ENCODE measurements at regions not wholly inside any gene's neighbourhood (a gene's known extent, or its start where the extent isn't known, plus 50 kb on each side); places are given as distances from the start of the nearest gene placed in this dataset.

GRCh38 chr10:5268743-5269142, 72.1 kb downstream of the AKR1C4 start:
- no peaks in the 10 kb centered on the region for H3K27me3 ChIP-seq (ENCODE audit: control insufficient read depth in 1 of 2, insufficient read depth in 1 of 2, low read length in 2 of 2)
- H2AFZ ChIP-seq (ENCODE audit: low read depth, low read length), result no peak overlapping the region
- no peaks in the 10 kb centered on the region for H3K36me3 ChIP-seq (ENCODE audit: control insufficient read depth in 1 of 2, insufficient read depth in 2 of 2, low read depth in 1 of 2, low read length in 2 of 2)
- no peak overlapping the region for H3K27ac ChIP-seq (ENCODE audit: low read length, poor library complexity, severe bottlenecking)
- no peaks in the 10 kb centered on the region for H3K4me1 ChIP-seq (ENCODE audit: control insufficient read depth, insufficient read depth, low read depth, low read length)
- H3K9me3 ChIP-seq (ENCODE audit: control insufficient read depth, low read length), result peaks cover 25% of the 10 kb centered on the region
- H3K23ac ChIP-seq (ENCODE audit: low read length in 2 of 2), result no peak overlapping the region
- H3K4me2 ChIP-seq (ENCODE audit: low read length, poor library complexity, severe bottlenecking), result no peak overlapping the region
- H2BK15ac ChIP-seq (ENCODE audit: low read depth, poor library complexity, severe bottlenecking), result no peak overlapping the region
- H3K4me3 ChIP-seq (ENCODE audit: insufficient read depth in 1 of 2, low read depth in 1 of 2, low read length in 2 of 2), result no peak overlapping the region
- no peak overlapping the region for H2AK5ac ChIP-seq (ENCODE audit: low read length, severe bottlenecking)
- no peak overlapping the region for H3K9ac ChIP-seq (ENCODE audit: low read length)
- no peak overlapping the region for H3K4ac ChIP-seq (ENCODE audit: low read depth in 1 of 2, low read length in 2 of 2)
- H3K79me1 ChIP-seq (replicated peaks; ENCODE audit: low read length, poor library complexity, severe bottlenecking), result no peaks in the 10 kb centered on the region
- no peak overlapping the region for H4K91ac ChIP-seq (ENCODE audit: low read length)
- H2BK120ac ChIP-seq (ENCODE audit: low read depth, low read length), result no peak overlapping the region
- DNase-seq, result no peak
- no peak overlapping the region for H3K18ac ChIP-seq (ENCODE audit: low read depth in 1 of 2, low read length in 2 of 2)
- H2BK5ac ChIP-seq (ENCODE audit: low read depth, low read length, poor library complexity, severe bottlenecking), result no peak overlapping the region
- no peak overlapping the region for H2BK12ac ChIP-seq (ENCODE audit: low read length in 2 of 2)
- H4K8ac ChIP-seq (ENCODE audit: low read length), result no peak overlapping the region
- H3K14ac ChIP-seq (ENCODE audit: low read length in 2 of 2), result no peak overlapping the region
- no CpG with 5 or more reads among the region's 1 CpG for WGBS

DNA sequence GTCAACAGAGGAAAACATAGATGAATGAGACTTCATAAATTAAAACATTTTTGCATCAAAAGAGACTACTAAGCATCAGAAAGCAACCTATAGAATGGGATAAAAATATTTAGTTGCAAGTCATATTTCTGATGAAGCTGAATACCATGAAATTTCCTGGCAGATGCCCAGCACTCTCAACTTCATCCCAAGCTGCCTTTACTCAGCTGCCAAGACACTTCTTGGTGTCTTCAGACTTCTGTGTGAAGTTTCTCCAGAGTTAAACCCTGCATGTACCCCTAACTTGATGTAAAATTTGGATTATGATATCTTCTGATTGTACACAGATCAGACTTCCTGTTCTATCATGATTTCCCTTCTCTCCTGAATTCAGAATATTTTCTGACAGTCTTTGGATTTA, 73.2 kb downstream of the AKR1C4 start:
- Histone ChIP-seq H2BK120ac (ENCODE audit: low read depth, low read length) (no peak overlapping the region), H4K91ac (ENCODE audit: low read length) (no peak overlapping the region), H4K8ac (ENCODE audit: low read length) (no peak overlapping the region), H3K27ac (ENCODE audit: low read length, poor library complexity, severe bottlenecking) (no peak overlapping the region), H3K18ac (ENCODE audit: low read depth in 1 of 2, low read length in 2 of 2) (no peak overlapping the region), H2BK5ac (ENCODE audit: low read depth, low read length, poor library complexity, severe bottlenecking) (no peak overlapping the region), H3K27me3 (ENCODE audit: control insufficient read depth in 1 of 2, insufficient read depth in 1 of 2, low read length in 2 of 2) (no peaks in the 10 kb centered on the region), H3K4me1 (ENCODE audit: control insufficient read depth, insufficient read depth, low read depth, low read length) (no peaks in the 10 kb centered on the region), H2BK12ac (ENCODE audit: low read length in 2 of 2) (no peak overlapping the region), H3K23ac (ENCODE audit: low read length in 2 of 2) (no peak overlapping the region), H3K36me3 (ENCODE audit: control insufficient read depth in 1 of 2, insufficient read depth in 2 of 2, low read depth in 1 of 2, low read length in 2 of 2) (no peaks in the 10 kb centered on the region), H3K9me3 (ENCODE audit: control insufficient read depth, low read length) (peaks cover 18% of the 10 kb centered on the region), H3K4me3 (ENCODE audit: insufficient read depth in 1 of 2, low read depth in 1 of 2, low read length in 2 of 2) (no peak overlapping the region), H3K9ac (ENCODE audit: low read length) (no peak overlapping the region), H3K14ac (ENCODE audit: low read length in 2 of 2) (no peak overlapping the region), H2AK5ac (ENCODE audit: low read length, severe bottlenecking) (no peak overlapping the region), H2BK15ac (ENCODE audit: low read depth, poor library complexity, severe bottlenecking) (no peak overlapping the region), H3K79me1 (replicated peaks; ENCODE audit: low read length, poor library complexity, severe bottlenecking) (no peaks in the 10 kb centered on the region), H3K4ac (ENCODE audit: low read depth in 1 of 2, low read length in 2 of 2) (no peak overlapping the region), H2AFZ (ENCODE audit: low read depth, low read length) (no peak overlapping the region), H3K4me2 (ENCODE audit: low read length, poor library complexity, severe bottlenecking) (no peak overlapping the region)
- DNase-seq, result no peak

DNA sequence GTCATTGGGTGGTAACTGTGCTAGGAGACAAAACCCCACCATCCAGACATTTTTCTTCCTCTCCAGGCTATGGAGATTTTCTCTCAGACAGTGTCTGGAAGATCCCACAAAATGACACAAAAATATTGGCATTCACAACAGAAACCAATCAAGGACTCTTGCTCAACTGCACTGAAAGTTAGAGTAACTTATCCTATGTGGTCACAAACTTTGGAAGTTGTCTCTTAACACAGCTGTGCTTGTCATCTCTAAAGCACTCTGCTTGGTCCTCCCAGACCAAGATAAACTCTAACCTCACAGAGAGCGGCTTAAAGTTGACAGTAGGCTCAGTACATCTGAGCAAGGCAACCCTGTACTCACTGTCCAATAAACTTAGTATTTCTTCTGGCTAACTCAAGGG, 74.9 kb downstream of the AKR1C4 start:
- Histone ChIP-seq H3K14ac (ENCODE audit: low read length in 2 of 2) (no peak overlapping the region), H3K4me1 (ENCODE audit: control insufficient read depth, insufficient read depth, low read depth, low read length) (no peaks in the 10 kb centered on the region), H3K27me3 (ENCODE audit: control insufficient read depth in 1 of 2, insufficient read depth in 1 of 2, low read length in 2 of 2) (no peaks in the 10 kb centered on the region), H3K9me3 (ENCODE audit: control insufficient read depth, low read length) (peaks cover 8% of the 10 kb centered on the region), H2AFZ (ENCODE audit: low read depth, low read length) (peak overlapping the region; percentile 14), H4K8ac (ENCODE audit: low read length) (no peak overlapping the region), H2BK12ac (ENCODE audit: low read length in 2 of 2) (no peak overlapping the region), H3K9ac (ENCODE audit: low read length) (no peak overlapping the region), H3K23ac (ENCODE audit: low read length in 2 of 2) (no peak overlapping the region), H3K4me3 (ENCODE audit: insufficient read depth in 1 of 2, low read depth in 1 of 2, low read length in 2 of 2) (no peak overlapping the region), H2AK5ac (ENCODE audit: low read length, severe bottlenecking) (no peak overlapping the region), H2BK5ac (ENCODE audit: low read depth, low read length, poor library complexity, severe bottlenecking) (no peak overlapping the region), H3K79me1 (replicated peaks; ENCODE audit: low read length, poor library complexity, severe bottlenecking) (no peaks in the 10 kb centered on the region), H3K4ac (ENCODE audit: low read depth in 1 of 2, low read length in 2 of 2) (no peak overlapping the region), H3K18ac (ENCODE audit: low read depth in 1 of 2, low read length in 2 of 2) (no peak overlapping the region), H2BK15ac (ENCODE audit: low read depth, poor library complexity, severe bottlenecking) (no peak overlapping the region), H4K91ac (ENCODE audit: low read length) (no peak overlapping the region), H3K4me2 (ENCODE audit: low read length, poor library complexity, severe bottlenecking) (no peak overlapping the region), H3K27ac (ENCODE audit: low read length, poor library complexity, severe bottlenecking) (no peak overlapping the region), H2BK120ac (ENCODE audit: low read depth, low read length) (no peak overlapping the region), H3K36me3 (ENCODE audit: control insufficient read depth in 1 of 2, insufficient read depth in 2 of 2, low read depth in 1 of 2, low read length in 2 of 2) (no peaks in the 10 kb centered on the region)
- DNase-seq, result peak; percentile 10
- 80% methylated on average over 1 of the region's 1 CpG for WGBS

GRCh38 chr10:5272065-5272803, 75.6 kb downstream of the AKR1C4 start:
- Histone ChIP-seq H3K4ac (ENCODE audit: low read depth in 1 of 2, low read length in 2 of 2) (no peak overlapping the region), H3K9me3 (ENCODE audit: control insufficient read depth, low read length) (peaks cover 1% of the 10 kb centered on the region), H2AK5ac (ENCODE audit: low read length, severe bottlenecking) (no peak overlapping the region), H2BK15ac (ENCODE audit: low read depth, poor library complexity, severe bottlenecking) (no peak overlapping the region), H2BK5ac (ENCODE audit: low read depth, low read length, poor library complexity, severe bottlenecking) (peak overlapping the region; percentile 66), H4K91ac (ENCODE audit: low read length) (no peak overlapping the region), H4K8ac (ENCODE audit: low read length) (no peak overlapping the region), H2AFZ (ENCODE audit: low read depth, low read length) (no peak overlapping the region), H3K27me3 (ENCODE audit: control insufficient read depth in 1 of 2, insufficient read depth in 1 of 2, low read length in 2 of 2) (no peaks in the 10 kb centered on the region), H3K4me2 (ENCODE audit: low read length, poor library complexity, severe bottlenecking) (no peak overlapping the region), H3K9ac (ENCODE audit: low read length) (no peak overlapping the region), H3K79me1 (replicated peaks; ENCODE audit: low read length, poor library complexity, severe bottlenecking) (no peaks in the 10 kb centered on the region), H3K18ac (ENCODE audit: low read depth in 1 of 2, low read length in 2 of 2) (no peak overlapping the region), H2BK120ac (ENCODE audit: low read depth, low read length) (no peak overlapping the region), H2BK12ac (ENCODE audit: low read length in 2 of 2) (no peak overlapping the region), H3K23ac (ENCODE audit: low read length in 2 of 2) (no peak overlapping the region), H3K4me1 (ENCODE audit: control insufficient read depth, insufficient read depth, low read depth, low read length) (no peaks in the 10 kb centered on the region), H3K4me3 (ENCODE audit: insufficient read depth in 1 of 2, low read depth in 1 of 2, low read length in 2 of 2) (no peak overlapping the region), H3K36me3 (ENCODE audit: control insufficient read depth in 1 of 2, insufficient read depth in 2 of 2, low read depth in 1 of 2, low read length in 2 of 2) (no peaks in the 10 kb centered on the region), H3K14ac (ENCODE audit: low read length in 2 of 2) (no peak overlapping the region), H3K27ac (ENCODE audit: low read length, poor library complexity, severe bottlenecking) (no peak overlapping the region)
- 96% methylated on average over 2 of the region's 3 CpGs for WGBS
- no peak for DNase-seq
